HG02884 (cell line): ENCODE measurements at regions not wholly inside any gene's neighbourhood (a gene's known extent, or its start where the extent isn't known, plus 50 kb on each side); places are given as distances from the start of the nearest gene placed in this dataset.
"Not testable (repeated sequence)": the region's sequence is repeated elsewhere in the genome, so short reads cannot be mapped to it uniquely, and the experiment has no call there.

Source experiments
- ATAC-seq: cut with Tn5 transposase; IDR thresholded peaks from one replicate; pipeline ENCODE4 v1.9.1; 2021; ENCODE audit warnings: mild to moderate bottlenecking, moderate library complexity; ENCODE audit not compliant: unreplicated experiment

DNA sequence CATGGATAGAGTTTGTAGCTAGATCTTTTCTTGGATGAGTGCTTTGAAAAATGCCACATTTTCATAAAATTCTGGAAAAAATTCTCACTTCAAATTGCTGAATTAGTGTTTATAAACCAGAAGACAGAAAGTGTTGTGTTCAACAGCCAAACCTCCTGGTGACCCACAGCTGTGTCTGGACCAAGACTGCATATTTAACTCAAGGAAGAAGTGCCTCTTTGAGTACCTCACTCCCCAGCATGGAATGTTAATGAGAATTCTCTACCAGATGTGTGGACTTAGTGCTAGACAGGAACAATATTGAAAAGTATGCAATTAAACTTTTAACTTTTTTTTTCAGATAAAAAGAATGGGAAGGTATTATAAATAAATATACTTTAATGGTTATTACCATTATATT, 609.3 kb downstream of the COL12A1 start:
- ATAC-seq = no peak

DNA sequence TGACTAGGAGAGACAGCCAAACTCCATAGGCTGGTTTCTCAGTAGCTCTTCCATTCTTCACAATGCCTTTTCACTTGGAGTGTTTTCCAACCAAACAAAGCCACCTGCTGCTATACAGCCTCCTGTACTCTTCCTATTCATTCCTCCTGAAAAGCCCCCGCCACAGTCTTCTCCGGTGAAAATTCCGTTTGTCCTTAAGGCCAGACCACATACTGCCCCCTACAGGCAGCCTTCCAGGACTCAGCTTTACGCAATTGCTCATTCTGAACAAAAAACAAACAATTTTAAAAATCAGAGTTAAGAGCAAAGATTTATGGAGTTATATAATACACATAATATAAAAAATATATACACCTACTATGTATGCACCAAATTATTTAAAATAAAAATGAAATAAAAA, 611.5 kb downstream of the COL12A1 start:
- ATAC-seq = not testable (repeated sequence)

DNA sequence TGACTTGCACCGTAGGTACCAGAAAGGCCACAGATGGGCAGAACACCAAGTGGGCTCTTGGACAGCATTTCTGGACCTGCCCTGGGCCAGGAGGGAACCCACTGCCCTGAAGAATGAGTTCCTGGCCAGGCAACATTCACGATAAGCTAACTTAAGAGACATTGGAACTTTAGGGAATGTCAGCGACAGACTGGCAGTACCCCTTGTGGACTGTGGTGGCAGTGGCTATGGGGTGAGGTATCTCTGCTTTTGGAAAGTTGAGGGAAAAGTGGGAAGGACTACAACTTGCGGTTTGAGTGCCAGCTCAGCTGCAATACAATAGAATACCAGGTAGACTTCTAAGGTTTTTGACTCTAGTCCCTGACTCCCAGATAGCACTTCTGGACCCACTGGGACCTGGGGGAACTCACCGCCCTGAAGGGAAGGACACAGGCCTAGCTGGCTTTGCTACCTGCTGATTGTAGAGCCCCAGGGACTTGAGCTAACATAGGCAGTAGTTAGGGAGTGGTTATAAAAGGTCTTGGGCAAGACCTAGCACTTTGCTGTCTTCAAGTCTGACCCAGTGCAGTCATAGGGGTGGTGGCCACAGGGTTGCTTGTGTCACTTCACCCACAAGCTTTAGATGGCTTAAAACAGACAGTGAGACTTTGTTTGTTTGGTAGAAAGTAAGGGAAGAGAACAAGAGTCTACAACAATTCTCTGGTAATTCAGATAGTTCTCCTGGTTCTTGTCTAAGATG, 617.6 kb downstream of the COL12A1 start:
- no peak for ATAC-seq

DNA sequence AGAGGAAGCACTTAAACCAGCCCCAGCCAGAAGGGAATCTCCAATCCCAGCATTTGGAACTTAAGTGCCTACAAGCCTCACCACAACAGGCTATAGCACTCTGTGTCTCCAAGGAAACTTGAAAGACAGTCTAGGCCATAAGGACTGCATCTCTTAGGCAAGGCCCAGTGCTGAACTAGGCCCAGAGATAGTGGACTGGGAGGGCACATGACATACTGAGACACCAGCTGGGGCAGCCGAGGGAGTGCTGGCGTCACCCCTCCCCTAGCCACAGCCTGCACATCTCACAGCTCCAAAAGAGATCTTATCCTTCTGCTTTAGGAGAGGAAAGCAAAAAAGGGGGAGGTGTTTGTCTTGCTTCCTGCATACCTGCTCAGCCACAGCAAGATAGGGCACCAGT, 618.5 kb downstream of the COL12A1 start:
- no peak for ATAC-seq

DNA sequence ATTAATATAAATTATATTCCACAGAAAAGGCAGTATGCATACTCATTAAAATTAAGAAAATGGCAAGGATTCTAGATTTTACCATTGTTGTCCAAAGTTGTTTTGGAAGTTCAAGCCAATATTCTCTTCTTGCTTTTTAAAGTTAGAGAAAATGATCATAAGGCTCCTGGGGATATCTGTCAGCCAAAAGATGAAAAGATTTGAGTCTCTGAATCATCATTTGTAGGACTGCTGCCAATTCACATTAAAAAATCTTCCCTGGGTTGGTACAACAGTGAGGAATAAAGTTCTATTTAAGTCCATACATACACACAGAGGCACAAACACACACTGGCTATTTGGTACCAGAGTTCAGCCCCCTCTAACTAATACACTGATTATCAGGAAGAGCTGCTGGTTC, 620.1 kb downstream of the COL12A1 start:
- ATAC-seq = no peak

DNA sequence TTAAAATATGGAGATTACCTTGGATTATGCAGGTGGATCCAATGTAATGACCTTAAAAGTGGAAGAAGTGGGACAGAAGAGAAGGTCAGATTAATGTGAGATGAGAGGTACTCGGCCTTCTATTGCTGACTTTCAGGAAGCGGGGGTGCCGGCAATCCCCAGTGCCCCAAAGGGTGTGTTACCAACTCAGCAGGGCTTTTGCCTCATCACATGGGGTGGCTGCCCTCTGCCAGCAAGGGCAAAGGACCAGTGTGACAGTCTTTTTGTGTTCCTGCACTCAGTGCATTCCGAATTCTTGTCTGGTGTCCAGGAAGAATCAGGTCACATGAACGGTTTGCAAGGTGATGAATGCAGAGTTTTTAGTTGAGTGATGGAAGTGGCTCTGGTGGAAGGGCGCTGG, 624.2 kb downstream of the COL12A1 start:
- no peak for ATAC-seq

DNA sequence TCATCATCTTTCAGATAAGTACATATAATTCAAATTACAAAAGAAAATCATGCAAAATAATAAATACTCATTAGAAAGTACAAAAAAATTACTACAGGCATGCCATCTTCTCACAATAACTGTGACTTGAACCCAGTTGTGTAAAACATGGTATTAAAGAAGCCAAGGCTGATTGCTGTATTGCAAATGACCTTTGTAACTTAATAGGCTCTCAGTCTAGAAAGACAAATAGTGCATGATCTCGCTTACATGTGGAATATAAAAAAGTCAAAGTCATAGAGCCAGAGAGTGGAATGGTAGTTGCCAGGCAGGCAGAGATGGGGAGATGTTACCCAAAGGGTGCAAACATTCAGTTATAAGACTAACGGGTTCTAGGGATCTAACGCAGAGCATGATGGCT, 626.1 kb downstream of the COL12A1 start:
- no peak for ATAC-seq

DNA sequence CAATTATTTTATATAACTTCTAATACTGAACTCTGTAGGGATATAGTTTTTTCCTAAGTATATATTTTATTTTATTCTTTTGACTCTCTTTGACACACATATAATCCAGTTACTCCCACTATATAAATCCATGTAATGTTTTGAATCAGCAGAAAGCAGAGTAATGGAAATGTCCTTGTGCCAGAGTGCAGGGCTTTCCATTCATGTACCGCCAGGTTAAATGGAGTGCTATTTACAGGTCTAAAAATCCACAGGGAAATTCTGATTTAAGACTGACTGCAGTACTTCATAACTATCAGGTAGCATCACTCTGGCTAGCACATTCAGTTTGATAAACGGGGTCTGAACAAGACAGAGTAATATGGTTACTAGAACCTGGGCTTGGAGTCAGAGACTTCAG, 626.8 kb downstream of the COL12A1 start:
- ATAC-seq = no peak

DNA sequence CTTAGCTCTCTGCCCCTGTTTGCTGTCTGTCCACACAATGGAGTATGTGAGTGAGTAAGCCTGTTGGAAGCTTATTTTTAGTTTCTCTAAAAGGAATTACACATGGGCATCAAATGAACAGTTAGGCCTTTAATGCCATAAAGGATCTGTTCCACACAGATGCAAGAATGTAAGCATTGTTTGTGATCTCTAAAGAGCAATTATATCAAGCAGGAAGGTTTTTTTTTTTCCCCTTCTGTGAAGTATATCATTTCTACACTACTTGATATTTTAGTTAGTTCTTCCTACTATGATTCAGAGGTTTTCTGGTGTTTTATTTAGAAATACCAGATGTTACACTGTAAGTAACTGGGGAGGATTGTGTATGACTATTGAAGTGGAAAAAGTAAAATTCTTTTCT, 627.5 kb downstream of the COL12A1 start:
- peak; percentile 52 for ATAC-seq

DNA sequence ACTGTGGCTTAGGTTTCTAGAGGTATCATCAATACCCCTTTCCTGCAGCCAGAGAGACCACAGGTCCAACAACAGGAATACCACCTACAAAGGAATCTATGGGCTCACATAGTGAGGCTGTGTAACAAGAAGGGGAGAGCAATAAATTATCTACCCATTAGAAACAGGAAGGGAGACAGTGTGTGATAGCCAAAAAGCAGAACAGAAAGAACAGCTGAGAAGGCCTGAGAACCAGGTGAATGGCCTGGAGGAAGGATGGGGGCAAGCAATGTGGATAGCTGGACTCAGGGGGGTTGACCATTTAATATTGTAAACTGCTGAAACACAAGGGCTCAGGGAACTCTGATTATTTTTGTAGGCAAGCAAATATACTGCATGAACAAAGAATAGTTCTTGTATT, 628.2 kb downstream of the COL12A1 start:
- ATAC-seq = peak; percentile 69

DNA sequence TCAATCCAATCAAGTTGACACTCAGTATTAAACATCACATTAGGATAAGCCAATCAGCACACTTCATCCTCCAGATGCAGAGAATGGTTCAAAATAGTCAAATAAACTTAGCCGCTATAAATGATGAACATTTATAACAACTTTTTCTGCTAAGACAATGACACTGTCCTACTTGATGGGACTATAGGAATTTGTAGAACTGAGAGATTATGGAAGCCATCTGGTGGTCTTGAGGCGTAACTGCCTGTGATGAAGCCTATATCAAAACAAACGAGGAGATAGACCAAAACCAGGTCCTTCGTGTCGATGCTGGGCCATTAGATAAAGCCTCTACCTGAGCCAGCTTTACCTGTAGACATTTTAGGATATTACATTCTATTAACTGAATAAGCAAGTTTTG, 631.1 kb downstream of the COL12A1 start:
- peak; percentile 42 for ATAC-seq

DNA sequence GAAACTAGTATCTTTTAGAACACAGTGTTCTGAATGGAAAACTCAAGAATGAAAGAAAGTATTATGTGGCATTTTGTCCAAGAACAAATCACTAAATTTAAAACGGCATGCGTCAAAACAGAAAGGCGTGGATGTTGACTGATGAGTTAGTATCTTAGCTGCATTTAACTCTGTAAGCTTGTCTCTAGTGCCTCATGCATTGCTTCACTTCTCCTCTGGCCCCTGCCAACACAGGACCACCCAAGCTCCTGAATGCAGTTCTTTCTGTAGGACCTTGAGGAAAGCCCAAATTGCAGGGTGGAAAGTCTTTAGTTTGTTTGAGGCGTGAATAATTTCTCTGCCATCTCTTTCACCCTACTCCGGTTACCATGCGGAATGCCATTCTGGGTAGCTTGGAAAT, 632.2 kb downstream of the COL12A1 start:
- no peak for ATAC-seq

DNA sequence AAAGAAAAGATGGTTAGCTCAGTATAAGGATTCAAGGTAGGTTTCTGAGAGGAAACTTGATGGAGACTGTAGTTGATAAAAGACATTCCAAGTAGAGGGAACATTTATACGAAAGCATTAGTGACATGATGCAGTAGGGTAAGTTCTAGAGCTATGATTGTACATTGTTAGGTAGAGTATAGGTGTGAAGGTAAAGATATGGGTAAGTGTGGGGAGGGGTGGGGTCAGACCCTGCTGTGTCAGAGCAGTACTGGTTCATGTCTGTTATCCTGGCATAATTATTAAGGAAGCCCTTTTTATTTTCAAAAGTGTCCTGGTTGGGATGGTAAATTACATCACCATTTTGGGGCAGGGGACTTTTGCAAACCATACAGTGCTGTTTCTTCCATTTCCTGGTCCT, 635.8 kb downstream of the COL12A1 start:
- ATAC-seq = no peak

DNA sequence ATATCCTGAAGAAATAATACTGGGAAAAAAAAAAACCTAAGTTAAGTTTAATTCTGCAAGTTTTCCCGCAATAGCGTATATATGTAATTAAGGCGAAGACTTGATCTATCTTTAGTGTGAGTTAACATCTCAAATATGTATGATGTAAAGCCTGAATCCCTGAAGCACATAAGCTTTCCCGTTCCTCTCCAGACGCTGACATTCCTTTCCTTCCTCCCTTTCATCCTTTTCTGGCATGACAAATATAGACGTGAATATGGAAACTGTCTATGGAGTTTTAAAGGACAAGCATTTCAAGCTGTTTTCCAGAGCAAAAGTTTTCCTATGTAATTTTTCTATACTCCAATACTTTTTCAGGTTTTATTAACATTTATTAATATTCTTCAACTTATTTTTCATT, 637.0 kb downstream of the COL12A1 start:
- no peak for ATAC-seq

DNA sequence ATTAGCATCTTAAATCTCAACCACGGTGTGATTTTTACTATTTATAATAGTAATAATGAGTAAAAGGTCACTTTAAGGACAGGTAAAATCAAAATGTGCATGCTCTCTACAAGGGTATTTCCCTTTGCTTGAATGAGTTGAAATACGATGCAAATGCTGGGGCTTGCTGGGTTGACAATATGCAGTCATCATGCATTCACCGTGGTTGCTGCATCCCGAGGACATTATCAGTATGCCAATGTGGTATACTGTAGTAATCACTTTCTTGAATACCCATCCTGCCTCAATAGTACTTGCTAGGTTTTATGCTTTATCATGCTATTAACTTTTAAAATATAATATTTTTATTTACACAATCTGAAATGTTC, 637.9 kb downstream of the COL12A1 start:
- not testable (repeated sequence) for ATAC-seq

DNA sequence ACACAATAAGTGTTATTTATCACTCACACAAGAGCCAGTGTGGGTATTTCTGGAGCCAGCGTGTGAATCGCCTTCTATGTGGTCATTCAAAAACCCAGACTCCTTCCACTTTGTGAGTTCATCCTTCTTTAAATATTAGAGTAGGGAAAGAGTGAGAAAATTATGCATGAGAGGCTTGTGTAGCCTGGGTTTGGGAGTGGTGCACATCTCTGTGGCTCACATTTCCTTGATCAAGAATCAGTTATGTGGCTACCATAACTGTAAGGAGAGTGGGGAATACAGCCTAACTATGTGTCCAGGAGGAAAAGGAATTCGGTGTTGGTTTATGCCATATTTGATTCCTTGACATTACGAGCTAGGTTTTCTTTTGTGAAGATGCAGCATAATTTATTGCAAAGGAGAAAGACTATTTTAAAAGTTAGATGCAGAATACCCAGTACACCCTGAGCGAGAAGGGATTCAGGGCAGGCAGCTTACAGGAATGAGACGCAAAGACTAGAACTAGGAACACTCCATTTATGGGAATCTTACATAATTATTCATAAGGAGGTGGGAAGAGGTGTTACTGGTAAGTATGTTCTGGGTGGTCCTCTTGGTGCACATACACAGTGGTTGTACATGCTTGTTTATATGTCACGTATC, 638.5 kb downstream of the COL12A1 start:
- ATAC-seq = no peak

DNA sequence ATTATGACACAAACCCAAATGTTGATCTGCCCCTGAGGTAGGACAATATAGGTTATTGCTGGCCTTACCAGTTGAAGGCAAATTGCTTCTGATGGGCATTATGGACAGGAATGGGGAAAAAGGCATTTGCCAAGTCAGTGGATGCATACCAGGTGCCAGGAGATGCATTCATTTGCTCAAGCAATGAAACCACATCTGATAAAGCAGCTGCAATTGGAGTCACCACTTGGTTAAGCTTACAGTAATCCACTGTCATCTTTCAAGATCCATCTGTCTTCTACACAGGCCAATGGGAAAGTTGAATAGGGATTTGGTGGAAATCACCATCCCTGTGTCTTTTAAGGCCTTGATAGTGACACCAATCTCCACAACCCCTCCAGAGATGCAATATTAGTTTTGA, 648.6 kb downstream of the COL12A1 start:
- no peak for ATAC-seq

DNA sequence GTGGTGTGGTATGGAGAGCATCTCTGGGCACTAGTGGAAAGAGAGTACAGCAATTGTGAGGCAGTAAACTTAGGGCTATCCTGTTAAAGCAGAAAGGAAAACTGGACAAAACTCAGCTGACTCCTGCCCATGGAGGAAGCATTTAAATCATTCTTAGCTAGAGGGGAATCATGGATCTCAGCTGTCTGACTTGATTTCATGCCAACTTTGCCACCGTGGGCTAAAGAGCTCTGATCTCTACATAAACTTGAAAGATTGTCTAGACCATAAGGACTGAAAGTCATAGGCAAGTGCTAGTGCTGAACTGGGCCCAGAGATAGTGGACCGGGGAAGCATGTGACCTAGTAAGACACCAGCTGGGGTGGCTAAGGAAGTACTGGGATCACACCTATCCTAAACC, 651.8 kb downstream of the COL12A1 start:
- ATAC-seq = no peak

DNA sequence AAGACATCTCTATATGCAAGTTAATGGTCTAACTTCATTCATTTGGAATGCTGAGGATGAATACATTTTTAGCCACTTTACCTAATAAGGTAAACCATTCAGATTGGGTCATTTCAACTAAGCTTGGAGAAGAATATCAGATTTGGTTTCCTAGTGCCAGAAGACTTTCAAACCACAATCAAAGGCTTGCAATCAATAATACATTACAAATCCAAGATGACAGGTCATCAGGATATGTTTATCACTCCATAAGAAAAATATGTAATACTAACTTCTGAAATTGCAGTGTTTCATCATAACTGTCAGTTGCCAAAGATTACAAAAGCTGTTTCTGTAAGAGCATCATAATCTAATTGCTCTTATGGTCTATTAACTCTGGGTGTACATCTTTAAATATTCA, 654.0 kb downstream of the COL12A1 start:
- no peak for ATAC-seq

DNA sequence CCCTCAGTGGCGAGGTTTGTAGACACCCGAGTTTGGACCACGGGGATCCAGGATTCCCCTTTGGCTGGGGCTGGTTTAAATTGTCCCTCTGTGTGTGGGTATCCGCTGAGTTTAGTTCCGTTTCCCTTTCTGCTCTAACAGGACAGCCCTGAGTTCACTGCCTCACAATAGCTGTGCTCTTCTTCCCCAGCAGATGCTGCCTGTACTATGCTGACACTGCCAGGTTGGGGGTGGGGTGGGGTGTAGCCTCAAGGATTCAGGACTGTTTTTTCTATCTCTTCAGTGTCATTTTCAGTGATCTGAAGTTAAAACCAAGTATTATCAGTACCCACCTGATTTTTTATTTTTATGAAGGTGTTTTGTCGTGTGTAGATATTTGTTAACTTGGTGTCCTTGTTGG, 655.0 kb downstream of the COL12A1 start:
- ATAC-seq = no peak

DNA sequence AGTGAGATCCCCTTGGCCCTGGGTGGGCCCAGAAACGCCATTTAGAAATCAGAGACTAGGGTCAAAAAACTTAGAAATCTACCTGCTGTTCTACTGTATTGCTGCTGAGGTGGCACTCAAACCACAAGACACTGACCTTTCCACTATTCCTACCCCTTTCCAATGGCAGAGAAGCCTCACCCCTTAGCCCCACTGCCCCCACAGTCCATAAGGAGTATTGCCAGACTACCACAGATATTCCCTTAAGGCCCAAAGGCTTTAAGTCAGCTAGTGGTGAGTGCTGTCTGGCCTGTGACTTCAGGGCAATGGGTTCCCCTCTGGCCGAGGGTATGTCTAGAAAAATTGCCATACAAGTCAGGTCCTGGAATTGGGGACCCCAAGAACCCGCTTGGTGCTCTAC, 656.1 kb downstream of the COL12A1 start:
- ATAC-seq = no peak

DNA sequence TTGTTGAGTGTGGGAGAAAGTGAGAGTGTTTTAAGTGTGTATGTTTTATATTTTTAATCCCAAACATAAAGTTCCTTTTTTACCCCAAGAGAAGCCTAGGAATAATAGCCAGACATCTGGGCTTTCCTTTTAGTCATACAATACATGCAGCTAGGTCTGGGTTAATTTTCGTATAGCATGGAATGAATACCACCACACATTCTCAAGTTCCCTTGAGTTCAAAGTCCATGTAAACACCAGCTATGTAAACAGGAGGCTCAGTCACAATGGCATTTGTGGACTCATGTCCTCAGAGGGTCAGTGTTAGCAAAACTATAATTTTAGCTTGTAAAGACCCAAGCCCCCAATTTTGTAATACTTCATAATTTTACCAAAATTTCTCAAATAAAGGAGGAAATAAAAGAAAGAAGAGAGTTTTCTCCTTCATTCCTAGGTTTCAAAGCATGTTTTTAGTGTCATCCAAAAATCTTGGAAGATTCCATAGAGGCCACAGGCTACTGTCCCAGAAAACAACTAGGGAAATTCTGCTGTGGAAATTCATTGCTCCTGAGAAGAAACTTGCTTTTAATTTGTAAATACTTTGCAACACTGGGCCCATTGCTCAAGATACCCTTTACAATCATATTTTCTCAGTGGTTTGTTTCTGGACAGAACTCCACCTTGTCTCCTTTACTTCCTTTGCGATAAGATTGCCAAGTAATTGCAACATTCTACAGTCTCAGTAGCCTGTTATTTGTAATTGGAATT, 671.2 kb downstream of the COL12A1 start:
- ATAC-seq = no peak
